HG03039 (cell line): ENCODE measurements at regions not wholly inside any gene's neighbourhood (a gene's known extent, or its start where the extent isn't known, plus 50 kb on each side); places are given as distances from the start of the nearest gene placed in this dataset.
"Not testable (repeated sequence)": the region's sequence is repeated elsewhere in the genome, so short reads cannot be mapped to it uniquely, and the experiment has no call there.

Source experiments
- ATAC-seq: cut with Tn5 transposase; IDR thresholded peaks from one replicate; pipeline ENCODE4 v1.9.1; 2021; ENCODE audit warnings: mild to moderate bottlenecking, moderate library complexity; ENCODE audit not compliant: unreplicated experiment

DNA sequence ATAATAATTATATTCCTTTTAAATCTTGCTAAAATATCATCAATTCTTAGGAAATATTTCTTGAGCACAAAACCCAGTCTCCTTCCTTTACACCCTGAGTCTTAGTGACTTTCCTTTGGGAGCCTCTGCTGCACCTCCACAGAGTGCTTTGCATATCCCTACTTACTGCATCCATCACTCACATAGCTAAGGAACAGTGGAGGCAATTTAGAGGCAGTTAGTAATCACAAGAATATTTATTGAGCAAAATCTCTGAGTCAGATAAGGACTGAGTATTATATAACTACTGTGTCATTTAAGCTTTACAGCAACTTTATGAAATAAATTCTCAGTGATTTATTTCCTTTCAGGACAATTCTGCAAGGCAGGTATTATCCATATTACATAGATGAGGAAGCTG, 327.7 kb downstream of the TMX3 start:
- ATAC-seq = no peak

GRCh38 chr18:68383979-68384378, 330.9 kb downstream of the TMX3 start:
- ATAC-seq = not testable (repeated sequence)

GRCh38 chr18:68376926-68377325, 338.0 kb downstream of the TMX3 start:
- no peak for ATAC-seq

DNA sequence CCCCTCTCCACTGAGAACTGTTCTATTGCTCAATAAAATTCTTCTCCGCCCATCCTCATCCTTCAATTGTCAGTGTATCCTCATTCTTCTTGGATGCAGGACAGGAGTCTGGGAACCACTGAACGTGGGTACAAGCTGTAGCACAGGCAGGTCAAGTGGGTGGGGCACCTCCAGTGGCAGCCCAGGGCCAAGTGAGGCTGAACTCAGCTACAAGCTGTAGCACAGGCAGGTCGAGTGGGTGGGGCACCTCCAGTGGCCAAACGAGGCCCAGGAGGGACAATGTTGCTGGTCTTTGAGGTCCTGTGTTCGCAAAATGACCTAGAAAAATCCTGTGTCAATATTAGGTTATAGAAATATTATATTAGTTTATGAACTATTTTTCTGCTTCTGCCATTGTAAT, 352.0 kb downstream of the TMX3 start:
- no peak for ATAC-seq

GRCh38 chr18:68355637-68356036, 359.3 kb downstream of the TMX3 start:
- ATAC-seq = no peak

DNA sequence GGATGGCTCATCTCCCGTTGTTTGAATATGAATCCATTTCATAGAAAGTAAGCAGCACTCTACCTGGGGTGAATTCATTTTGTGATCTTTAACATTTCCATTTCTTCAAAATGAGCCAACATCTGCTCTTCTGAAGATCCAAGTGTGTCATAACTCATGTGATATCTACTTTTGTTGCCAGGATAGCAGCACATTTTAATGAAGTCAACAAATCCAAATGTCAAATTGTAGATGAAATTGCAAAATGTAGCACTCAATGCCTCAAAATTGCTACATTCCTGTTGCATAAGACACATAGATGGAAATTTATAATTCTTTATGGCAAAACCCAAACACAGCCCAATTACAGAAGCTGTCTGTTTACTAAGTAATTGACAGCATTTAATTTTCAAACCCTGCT, 360.7 kb downstream of the TMX3 start:
- no peak for ATAC-seq

DNA sequence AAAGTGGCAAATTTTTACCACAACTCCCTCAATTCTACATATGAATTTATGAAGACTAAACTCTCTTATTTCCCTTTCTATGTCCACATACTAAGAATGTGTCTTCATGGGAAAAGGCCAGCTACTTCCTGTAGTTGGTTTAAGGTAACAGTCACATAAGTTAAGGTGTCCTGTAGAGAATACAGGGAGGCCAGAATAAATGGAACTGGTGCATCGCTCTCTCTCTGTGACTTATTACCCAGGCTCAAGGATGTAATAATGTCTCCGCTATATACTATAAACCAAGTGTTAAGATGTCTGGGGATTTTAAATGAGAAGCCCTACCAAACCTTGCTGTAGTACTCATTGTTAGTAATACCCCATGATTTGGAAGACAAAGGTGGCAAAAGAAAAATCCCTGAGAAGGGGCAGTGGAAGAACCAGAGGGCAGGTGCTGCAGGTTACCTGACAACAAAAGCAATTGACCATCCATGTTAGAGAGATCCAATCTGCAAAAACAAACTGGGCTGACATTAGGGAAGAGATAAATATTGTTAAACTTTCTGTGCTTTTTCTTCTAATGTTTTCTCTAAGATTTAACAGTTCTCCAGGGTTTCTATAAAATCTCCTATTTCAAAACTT, 372.8 kb downstream of the TMX3 start:
- ATAC-seq = no peak

GRCh38 chr18:68340606-68341005, 374.3 kb downstream of the TMX3 start:
- no peak for ATAC-seq

GRCh38 chr18:68330658-68331057, 384.2 kb downstream of the TMX3 start:
- ATAC-seq = no peak

DNA sequence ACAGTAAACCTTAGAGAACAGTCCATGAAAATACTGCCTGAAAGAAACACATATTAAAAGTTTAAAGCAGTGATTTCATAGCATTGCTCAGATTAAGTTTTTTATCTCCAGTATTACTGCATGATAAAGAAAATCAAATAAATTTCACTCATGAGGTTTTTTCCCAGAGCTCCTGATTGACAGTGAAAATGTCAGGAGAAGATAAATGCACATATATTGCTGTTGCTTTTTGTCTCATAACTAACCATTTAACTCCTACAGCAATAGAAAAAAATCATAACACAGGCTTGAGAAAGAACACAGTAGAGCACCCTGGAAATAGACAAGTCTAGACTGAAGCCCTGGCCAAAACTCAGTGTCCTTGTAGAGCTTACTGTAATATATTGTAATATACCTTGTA, 391.0 kb downstream of the TMX3 start:
- ATAC-seq = no peak

- no peak for ATAC-seq
Measured at GRCh38 chr18:68316636-68317035, 398.3 kb downstream of the TMX3 start.

GRCh38 chr18:68314403-68314802, 400.5 kb downstream of the TMX3 start:
- no peak for ATAC-seq

GRCh38 chr18:68301441-68301840, 413.5 kb downstream of the TMX3 start:
- ATAC-seq = no peak

DNA sequence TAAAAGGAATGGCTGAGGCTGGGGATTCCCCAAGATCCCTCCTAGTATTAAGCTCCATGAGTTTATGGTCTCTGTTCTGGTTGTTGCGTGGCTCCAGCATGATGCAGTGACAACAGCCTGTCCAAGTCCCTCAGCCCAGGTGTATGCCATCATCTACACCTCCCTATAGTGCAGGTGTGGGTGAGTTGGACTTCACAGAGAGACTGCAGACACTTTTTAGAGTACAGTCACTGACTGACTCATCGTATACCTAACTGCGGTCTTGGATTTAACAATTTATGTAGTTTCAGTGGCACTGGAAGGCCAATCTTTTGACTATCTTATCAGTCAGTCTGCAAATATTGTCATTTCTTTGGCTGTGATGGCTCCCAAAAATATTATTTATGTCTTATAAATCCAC, 415.0 kb downstream of the TMX3 start:
- ATAC-seq = no peak

DNA sequence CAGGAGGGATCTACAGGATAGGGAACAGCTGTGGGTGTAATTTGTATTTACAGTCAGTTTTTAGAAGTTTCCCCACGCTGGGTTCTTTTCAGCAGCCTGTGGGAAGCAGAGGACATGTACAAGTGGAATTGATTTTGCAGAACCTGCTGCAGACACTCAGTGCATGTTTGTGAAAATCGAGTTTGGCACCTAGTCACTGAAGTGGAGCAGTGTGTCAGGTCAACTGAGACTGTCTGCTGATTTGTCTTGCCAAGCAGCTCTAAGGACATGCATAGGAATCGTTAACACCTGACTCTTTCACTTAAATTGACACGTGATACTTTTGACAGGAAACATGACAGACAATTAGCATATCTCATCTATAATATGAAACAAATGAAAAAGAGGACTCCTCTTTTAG, 416.6 kb downstream of the TMX3 start:
- ATAC-seq = no peak

DNA sequence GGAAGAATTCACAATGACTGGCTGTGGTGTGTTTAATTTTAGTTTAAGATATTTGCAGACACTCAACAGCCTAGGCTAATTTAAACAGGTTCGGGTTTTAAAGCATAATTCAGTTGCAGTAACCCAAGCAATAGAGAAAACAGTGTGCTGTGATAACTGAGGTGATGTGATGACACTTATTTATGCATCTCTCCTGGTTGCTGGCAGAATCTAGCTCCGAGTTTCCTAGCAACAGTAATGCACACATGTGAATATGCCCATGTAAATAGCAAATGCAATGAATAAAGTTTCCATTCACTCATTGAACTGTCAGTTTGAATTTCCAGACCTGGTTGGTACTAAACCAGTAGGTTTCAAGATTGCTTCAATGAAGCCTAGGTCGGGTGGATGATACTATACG, 426.5 kb downstream of the TMX3 start:
- ATAC-seq = no peak

GRCh38 chr18:68284236-68284780, 430.6 kb downstream of the TMX3 start:
- no peak for ATAC-seq

- ATAC-seq = no peak
Measured at GRCh38 chr18:68283834-68284233, 431.1 kb downstream of the TMX3 start.

DNA sequence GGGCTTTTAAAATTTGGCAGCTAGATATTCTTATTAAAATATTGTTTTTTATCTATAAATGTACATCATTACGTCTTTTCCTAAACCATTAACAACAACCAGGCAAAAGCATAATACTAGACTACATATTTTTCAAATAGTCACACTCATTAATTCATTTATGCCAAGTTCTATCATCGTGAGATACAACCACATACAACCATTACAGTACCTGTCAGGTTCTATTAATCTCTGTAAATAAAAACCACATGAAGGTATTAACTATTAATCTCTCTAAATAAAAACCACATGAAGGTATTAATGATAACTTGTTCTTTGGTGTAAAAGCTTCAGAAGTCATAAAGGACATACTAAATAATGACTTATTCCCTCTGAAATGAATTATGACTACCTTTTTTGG, 432.7 kb downstream of the TMX3 start:
- no peak for ATAC-seq

DNA sequence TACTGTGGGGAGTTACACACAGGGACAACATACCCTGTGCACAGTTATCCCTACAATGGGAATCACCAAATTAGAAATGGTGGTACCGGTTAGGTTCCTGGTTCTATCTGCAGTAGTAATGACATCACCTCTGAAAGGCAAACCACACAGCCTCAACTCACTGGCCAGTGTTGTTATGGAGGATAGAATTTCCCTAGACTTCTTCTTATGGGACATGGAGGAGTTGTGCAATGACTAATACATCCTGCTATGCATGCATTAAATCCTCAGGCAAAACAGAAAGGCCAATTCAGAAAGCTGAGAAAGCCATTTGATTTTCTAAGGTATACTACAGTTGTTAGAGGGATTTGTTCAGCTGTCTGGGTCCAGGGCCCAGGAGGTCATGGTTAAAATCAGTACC, 439.3 kb downstream of the TMX3 start:
- ATAC-seq = no peak

DNA sequence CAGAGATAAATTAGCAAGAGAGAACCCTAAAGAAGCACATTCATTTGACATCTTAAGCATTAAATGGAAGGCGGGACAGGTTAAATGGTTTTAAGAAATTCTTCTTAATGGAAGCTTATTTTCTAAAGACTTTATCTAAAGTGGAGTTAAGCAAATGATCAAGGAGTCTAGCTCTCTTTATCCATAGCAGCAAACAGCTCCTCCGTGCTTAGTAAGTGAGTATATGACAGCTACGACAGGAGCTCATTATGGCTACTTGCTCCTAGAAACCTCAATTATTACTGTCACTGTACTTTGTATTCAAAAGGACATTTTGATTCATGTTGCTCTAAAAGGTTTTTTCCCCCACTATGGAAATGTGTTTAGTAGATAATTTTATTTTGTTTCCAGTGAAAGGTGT, 444.9 kb downstream of the TMX3 start:
- ATAC-seq = no peak

- no peak for ATAC-seq
Measured at GRCh38 chr18:68267583-68267982, 447.3 kb downstream of the TMX3 start.

DNA sequence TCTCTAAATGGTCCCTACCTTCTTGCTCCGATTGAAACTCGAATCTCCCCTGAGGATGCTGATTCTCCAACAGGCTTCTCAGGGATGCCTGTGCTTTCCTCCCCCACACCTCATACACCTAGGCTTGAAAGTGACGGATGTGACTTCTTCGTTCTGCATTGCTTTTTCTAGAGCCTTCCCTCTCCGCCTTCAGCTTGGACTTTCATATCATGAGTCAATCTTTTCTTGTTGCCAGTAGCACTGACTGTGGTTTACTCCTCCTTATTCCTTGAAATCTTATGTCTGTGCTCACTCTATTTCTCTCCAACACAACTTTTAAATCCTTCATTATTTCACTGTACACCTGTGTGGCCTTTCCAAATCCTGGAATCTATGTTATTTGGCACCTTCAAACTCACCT, 451.4 kb downstream of the TMX3 start:
- no peak for ATAC-seq
